ENCODE measurements at regions not wholly inside any gene's neighbourhood (a gene's known extent, or its start where the extent isn't known, plus 50 kb on each side); places are given as distances from the start of the nearest gene placed in this dataset.

DNA sequence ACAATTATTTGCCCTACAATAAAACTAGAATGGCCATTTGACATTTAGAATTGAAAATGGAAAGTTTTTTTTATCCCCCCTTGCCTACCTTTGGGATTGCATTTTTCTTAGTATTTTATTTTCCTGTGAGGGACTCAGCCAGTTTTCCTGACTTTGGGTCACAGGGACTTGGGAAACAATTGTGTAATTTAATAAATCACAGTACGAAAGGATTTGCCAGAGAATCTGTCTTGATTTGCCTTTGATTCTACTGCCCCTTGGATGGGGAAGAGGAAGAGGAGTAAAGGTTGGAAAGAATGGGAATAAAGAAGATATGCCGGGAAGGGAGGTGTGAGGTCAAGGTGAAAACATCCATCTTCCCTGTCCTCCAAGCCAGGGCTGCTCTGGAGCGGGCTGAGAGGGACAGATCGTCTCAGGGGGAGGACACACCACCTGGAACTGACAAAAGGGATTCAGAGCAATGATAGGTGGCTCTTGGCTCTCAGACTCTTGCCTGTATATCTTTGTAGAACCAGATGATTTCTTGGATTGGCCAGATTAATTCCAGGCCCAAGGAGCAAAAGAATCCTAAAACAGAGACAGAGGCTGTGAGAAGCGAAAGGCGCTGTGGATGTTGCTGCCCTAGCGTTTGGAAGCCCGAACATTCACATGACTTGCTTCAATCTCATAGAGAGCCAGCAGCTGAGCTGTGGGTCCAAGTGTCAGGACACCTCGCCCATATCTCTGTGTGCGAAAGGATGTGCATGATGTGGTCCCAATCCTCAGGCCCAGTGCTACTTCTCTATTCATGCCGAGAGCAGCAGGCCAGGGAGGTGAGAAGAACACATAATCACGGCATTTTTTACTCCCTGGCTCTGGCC, 50.3 kb upstream of the ZEB1 start:
- TF ChIP-seq, protein P1, sequence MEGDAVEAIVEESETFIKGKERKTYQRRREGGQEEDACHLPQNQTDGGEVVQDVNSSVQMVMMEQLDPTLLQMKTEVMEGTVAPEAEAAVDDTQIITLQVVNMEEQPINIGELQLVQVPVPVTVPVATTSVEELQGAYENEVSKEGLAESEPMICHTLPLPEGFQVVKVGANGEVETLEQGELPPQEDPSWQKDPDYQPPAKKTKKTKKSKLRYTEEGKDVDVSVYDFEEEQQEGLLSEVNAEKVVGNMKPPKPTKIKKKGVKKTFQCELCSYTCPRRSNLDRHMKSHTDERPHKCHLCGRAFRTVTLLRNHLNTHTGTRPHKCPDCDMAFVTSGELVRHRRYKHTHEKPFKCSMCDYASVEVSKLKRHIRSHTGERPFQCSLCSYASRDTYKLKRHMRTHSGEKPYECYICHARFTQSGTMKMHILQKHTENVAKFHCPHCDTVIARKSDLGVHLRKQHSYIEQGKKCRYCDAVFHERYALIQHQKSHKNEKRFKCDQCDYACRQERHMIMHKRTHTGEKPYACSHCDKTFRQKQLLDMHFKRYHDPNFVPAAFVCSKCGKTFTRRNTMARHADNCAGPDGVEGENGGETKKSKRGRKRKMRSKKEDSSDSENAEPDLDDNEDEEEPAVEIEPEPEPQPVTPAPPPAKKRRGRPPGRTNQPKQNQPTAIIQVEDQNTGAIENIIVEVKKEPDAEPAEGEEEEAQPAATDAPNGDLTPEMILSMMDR (IDR thresholded peaks at IDR 0.05) = no peak
- no peak for TF ChIP-seq ZFX (IDR thresholded peaks at IDR 0.05; ENCODE audit: borderline replicate concordance)

Measured in 22Rv1 (cell line).